GM12874 (cell line): ENCODE measurements at regions not wholly inside any gene's neighbourhood (a gene's known extent, or its start where the extent isn't known, plus 50 kb on each side); places are given as distances from the start of the nearest gene placed in this dataset.

Source experiments
- TF ChIP-seq, protein P1 (sequence below): IDR thresholded peaks from 2 replicates; pipeline ENCODE4 v1.5.1; 2011; ENCODE audit warnings: low read depth, mild to moderate bottlenecking, control low read depth, low read length, moderate library complexity; ENCODE audit not compliant: insufficient read depth

DNA sequence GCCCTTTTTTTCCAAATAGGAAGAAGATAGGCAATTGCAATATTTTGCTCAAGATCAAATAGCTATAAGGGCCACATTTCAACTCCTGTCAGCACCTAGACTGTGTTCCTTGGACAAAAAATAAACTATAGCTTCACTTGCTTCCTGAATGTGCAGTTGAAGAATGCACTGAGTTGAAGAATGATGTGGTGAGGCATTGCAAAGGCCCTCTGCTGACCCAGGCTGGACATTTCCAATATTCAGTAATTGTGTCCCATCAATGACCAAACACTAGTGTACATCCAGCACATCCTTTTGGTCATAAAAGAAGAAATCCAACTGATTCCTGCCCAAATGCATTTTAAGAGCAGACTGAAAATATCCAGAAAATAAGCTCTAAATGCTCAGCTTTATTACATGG, 424.8 kb upstream of the TGFBR2 start:
- TF ChIP-seq, protein P1, sequence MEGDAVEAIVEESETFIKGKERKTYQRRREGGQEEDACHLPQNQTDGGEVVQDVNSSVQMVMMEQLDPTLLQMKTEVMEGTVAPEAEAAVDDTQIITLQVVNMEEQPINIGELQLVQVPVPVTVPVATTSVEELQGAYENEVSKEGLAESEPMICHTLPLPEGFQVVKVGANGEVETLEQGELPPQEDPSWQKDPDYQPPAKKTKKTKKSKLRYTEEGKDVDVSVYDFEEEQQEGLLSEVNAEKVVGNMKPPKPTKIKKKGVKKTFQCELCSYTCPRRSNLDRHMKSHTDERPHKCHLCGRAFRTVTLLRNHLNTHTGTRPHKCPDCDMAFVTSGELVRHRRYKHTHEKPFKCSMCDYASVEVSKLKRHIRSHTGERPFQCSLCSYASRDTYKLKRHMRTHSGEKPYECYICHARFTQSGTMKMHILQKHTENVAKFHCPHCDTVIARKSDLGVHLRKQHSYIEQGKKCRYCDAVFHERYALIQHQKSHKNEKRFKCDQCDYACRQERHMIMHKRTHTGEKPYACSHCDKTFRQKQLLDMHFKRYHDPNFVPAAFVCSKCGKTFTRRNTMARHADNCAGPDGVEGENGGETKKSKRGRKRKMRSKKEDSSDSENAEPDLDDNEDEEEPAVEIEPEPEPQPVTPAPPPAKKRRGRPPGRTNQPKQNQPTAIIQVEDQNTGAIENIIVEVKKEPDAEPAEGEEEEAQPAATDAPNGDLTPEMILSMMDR, result no peak

GRCh38 chr3:30183421-30183820, 423.0 kb upstream of the TGFBR2 start:
- TF ChIP-seq, protein P1, result no peak

DNA sequence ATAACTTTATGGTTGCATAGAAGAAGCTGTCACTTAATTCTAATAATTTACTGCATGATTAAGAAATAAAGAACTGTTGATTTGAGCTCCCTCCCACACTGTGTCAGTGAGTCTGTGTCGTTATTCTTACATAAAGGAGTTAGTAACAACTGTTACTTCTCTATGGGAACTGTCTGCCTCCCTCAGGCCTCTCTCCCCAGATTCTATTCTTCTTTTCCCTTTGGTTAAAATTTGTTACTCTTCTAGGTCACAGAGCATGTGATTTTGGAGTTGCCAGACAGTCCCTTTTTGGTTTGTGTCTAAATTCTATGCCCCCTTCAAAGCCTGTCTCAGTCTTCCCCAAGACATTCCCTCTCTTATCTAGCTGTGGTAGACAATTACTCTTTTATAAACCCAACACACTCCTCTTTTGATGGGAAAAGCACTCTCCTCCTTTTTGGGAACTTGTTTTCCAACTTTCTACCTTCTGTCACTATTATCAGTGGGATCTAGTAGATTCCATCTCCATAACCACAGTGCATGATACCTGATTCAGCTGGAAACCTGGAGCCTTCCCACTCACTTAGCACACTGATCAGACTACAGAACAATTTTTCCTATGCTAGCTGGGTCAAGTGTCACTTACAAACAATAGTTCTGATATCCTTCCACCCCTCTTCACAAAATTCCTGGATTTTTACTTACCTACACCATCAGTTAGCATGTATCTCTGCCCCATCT, 422.1 kb upstream of the TGFBR2 start:
- TF ChIP-seq, protein P1, result no peak

DNA sequence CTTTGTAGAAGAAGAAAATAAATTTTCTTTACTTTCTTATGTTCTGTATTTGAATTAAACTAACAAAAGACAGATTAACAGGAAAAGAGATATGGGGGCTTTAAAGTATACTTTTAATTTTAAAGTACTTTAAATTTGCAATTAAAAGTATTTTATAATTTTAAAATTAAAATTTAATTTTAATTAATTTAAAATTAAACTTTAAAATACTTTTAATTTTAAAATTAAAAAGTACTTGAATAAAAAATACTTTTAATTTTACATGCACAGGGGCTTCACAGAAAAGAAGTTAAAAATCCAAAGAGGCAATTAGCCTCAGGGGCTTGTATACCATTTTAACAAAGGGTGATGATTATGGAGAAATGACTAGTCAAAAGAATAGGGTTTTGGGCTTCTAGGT, 420.5 kb upstream of the TGFBR2 start:
- TF ChIP-seq, protein P1, result no peak

DNA sequence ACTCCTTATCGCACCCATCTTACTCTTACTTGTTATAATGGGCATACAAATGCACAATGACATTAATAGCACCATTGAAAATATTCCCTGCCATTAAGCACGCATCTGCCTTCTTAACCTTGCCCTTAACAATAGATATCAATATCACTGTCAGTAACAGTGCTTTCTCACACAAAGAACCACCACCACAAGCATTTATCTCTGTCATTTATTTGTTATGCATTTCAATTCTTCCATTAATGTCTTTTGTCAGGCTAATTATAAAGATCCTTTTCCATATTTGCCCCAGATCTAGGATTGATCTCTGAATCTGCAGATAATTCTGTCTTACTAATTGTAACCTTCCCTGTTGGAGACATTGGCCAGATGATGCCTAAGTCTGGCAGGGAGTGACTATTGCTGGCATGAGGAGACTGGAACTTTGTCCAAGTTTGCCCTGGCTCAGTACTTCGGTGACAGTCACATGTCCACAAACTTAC, 419.6 kb upstream of the TGFBR2 start:
- TF ChIP-seq, protein P1, result no peak

- TF ChIP-seq, protein P1, result no peak
These were observed 419.0 kb upstream of the TGFBR2 start for GRCh38 chr3:30187366-30187765.

DNA sequence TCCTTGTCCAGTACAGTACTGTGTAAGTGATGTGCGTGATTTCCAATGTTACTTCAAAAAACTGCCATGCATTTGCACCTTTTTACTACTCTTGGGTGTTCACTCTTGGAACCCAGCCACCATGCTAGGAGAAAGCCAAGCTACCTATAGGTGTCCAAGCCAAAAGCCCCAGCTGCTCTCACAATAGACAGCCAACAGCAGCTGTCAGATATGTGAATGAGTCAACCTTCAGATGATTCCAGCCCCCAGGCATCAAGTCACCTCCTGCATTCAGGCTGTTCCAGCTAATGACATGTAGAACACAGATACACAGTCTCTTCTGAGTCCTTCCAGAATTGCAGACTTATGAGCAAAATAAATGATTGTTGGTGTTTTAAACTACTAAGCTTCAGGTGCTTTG, 417.7 kb upstream of the TGFBR2 start:
- TF ChIP-seq, protein P1, result no peak
